IMR-90 (cell line): ENCODE measurements at regions not wholly inside any gene's neighbourhood (a gene's known extent, or its start where the extent isn't known, plus 50 kb on each side); places are given as distances from the start of the nearest gene placed in this dataset.

Source experiments
- ATAC-seq: fragments of 200-7000 bp; cut with Tn5 transposase; 2 replicates; pipeline ENCODE4 v1.9.1; 2020; ENCODE audit warnings: low read depth, mild to moderate bottlenecking, moderate library complexity
- BruUV-seq: library from RNA; stranded (reverse); fragments of 400-500 nt; replicated peaks from 2 replicates; lab custom pipeline; 2021; lab: Mats Ljungman, UMichigan
- CTCF ChIA-PET: fragments of 300-600 bp; formaldehyde crosslinking; extraction: SDS; loops from one replicate; lab custom pipeline; 2021; ENCODE audit warnings: antibody characterized with exemption; lab: Yijun Ruan, JAX
- POLR2A ChIA-PET: fragments of 300-600 bp; sonication (Branson Sonifier 250); formaldehyde crosslinking; loops from one replicate; lab custom pipeline; 2022; ENCODE audit warnings: antibody characterized with exemption; ENCODE audit not compliant: unreplicated experiment; lab: Charles Lee
- DNase-seq: peaks from one replicate; pipeline ENCODE4 v3.0.0; 2013
- H2AFZ ChIP-seq: replicated peaks from 2 replicates; pipeline ENCODE3; 2013; ENCODE audit warnings: low read length, mild to moderate bottlenecking; ENCODE audit not compliant: poor library complexity
- H2AK5ac ChIP-seq: 2 replicates; pipeline ENCODE4 v1.6.1; 2013; ENCODE audit warnings: low read depth, low read length, inconsistent platforms
- H2AK9ac ChIP-seq: replicated peaks from 2 replicates; pipeline ENCODE3; 2013; ENCODE audit warnings: mild to moderate bottlenecking, low read depth, low read length, moderate library complexity; ENCODE audit not compliant: poor library complexity
- H2BK120ac ChIP-seq: 2 replicates; pipeline ENCODE4 v1.6.1; 2013; ENCODE audit warnings: low read depth, low read length, inconsistent platforms
- H2BK15ac ChIP-seq: 3 replicates; pipeline ENCODE4 v1.6.1; 2013; ENCODE audit warnings: low read depth, low read length, inconsistent platforms
- H2BK20ac ChIP-seq: 2 replicates; pipeline ENCODE4 v1.6.1; 2013; ENCODE audit warnings: low read depth, mild to moderate bottlenecking, inconsistent platforms, low read length, moderate library complexity
- H2BK5ac ChIP-seq: 2 replicates; pipeline ENCODE4 v1.6.1; 2013; ENCODE audit warnings: mild to moderate bottlenecking, low read depth, low read length, inconsistent platforms; ENCODE audit not compliant: poor library complexity, severe bottlenecking
- H3K14ac ChIP-seq: replicated peaks from 2 replicates; pipeline ENCODE4 v1.6.1; 2013; ENCODE audit warnings: low read depth, low read length, inconsistent platforms
- H3K18ac ChIP-seq: 2 replicates; pipeline ENCODE4 v1.6.1; 2013; ENCODE audit warnings: low read depth, low read length, control low read depth
- H3K23ac ChIP-seq: 2 replicates; pipeline ENCODE4 v1.6.1; 2013; ENCODE audit warnings: low read depth, low read length, inconsistent platforms
- H3K27ac ChIP-seq: 2 replicates; pipeline ENCODE4 v1.5.1; 2013; ENCODE audit warnings: mild to moderate bottlenecking, control low read depth, low read length; ENCODE audit not compliant: insufficient read depth
- H3K27me3 ChIP-seq: 2 replicates; pipeline ENCODE4 v1.6.1; 2013; ENCODE audit warnings: low read length; ENCODE audit not compliant: control insufficient read depth, insufficient read depth
- H3K36me3 ChIP-seq: 2 replicates; pipeline ENCODE4 v1.6.1; 2013; ENCODE audit warnings: low read length, mixed read lengths; ENCODE audit not compliant: control insufficient read depth, insufficient read depth
- H3K4ac ChIP-seq: 2 replicates; pipeline ENCODE4 v1.6.1; 2013; ENCODE audit warnings: low read depth, low read length, inconsistent platforms
- H3K4me1 ChIP-seq: 2 replicates; pipeline ENCODE4 v1.6.1; 2013; ENCODE audit warnings: low read length, mixed read lengths; ENCODE audit not compliant: control insufficient read depth, insufficient read depth
- H3K4me2 ChIP-seq: 2 replicates; pipeline ENCODE4 v1.6.1; 2013; ENCODE audit warnings: low read depth, mild to moderate bottlenecking, control low read depth, low read length, moderate library complexity
- H3K4me3 ChIP-seq: 2 replicates; pipeline ENCODE4 v1.5.1; 2013; ENCODE audit warnings: low read depth, mild to moderate bottlenecking, control low read depth, low read length, moderate library complexity; ENCODE audit not compliant: insufficient read depth
- H3K56ac ChIP-seq: 2 replicates; pipeline ENCODE4 v1.6.1; 2013; ENCODE audit warnings: low read length, inconsistent platforms; ENCODE audit not compliant: insufficient read depth; ENCODE audit errors: extremely low read depth
- H3K79me1 ChIP-seq, 2 experiments: 2 replicates each; pipeline ENCODE4 v1.6.1; 2013; ENCODE audit warnings: low read length in 2 of 2, inconsistent platforms in 1 of 2, low read depth in 1 of 2
- H3K9ac ChIP-seq: 2 replicates; pipeline ENCODE4 v1.6.1; 2013; ENCODE audit warnings: low read depth, low read length, control low read depth
- H3K9me1 ChIP-seq: 2 replicates; pipeline ENCODE4 v1.6.1; 2013; ENCODE audit warnings: low read length, inconsistent platforms; ENCODE audit not compliant: insufficient read depth
- H3K9me3 ChIP-seq: 2 replicates; pipeline ENCODE4 v1.6.1; 2013; ENCODE audit warnings: low read length; ENCODE audit not compliant: control insufficient read depth, insufficient read depth
- H4K20me1 ChIP-seq: 2 replicates; pipeline ENCODE4 v1.6.1; 2013; ENCODE audit warnings: low read length, inconsistent platforms; ENCODE audit not compliant: insufficient read depth
- H4K5ac ChIP-seq: 2 replicates; pipeline ENCODE4 v1.6.1; 2013; ENCODE audit warnings: mild to moderate bottlenecking, low read depth, low read length, control low read depth
- H4K8ac ChIP-seq, 2 experiments: 2 replicates each; pipeline ENCODE4 v1.6.1; 2013; ENCODE audit warnings: low read depth in 2 of 2, low read length in 2 of 2, control low read depth in 1 of 2, inconsistent platforms in 1 of 2
- H4K91ac ChIP-seq: 2 replicates; pipeline ENCODE4 v1.6.1; 2013; ENCODE audit warnings: low read depth, low read length, inconsistent platforms; ENCODE audit not compliant: insufficient read depth
- MAFK ChIP-seq: IDR thresholded peaks from 2 replicates; pipeline ENCODE4 v1.6.1; 2012; ENCODE audit warnings: low read depth, low read length, improper control_type of control experiment
- RCOR1 ChIP-seq: IDR thresholded peaks from 2 replicates; pipeline ENCODE4 v1.6.1; 2012; ENCODE audit warnings: mild to moderate bottlenecking, low read length, improper control_type of control experiment; ENCODE audit not compliant: insufficient replicate concordance
- WGBS, 2 experiments: methylation state at CpG; one replicate each; pipeline versions ENCODE4 v1.1.5 to v1.1.7; 2013; ENCODE audit warnings: missing lambda C conversion rate in 2 of 2; ENCODE audit not compliant: insufficient read length in 1 of 2; ENCODE audit errors: extremely low coverage in 2 of 2; 5-methylcytosine and 5-hydroxymethylcytosine counted together
- dilution Hi-C: fragments of 300-500 bp; cut with HindIII; formaldehyde crosslinking; loops from one replicate; pipeline ENCODE4 v1.14.3; 2018; ENCODE audit warnings: low sequenced_read_pairs; ENCODE audit not compliant: unreplicated experiment
- in situ Hi-C: fragments of 300-500 bp; cut with MboI; formaldehyde crosslinking; loops from 3 replicates; pipeline ENCODE4 v1.14.3; 2019; ENCODE audit warnings: low sequenced_read_pairs, inconsistent platforms, mixed read lengths
- intact Hi-C: fragments of 100-400 bp; cut with micrococcal nuclease; formaldehyde crosslinking; loops from 2 replicates; pipeline ENCODE4 v1.10.0; 2022

DNA sequence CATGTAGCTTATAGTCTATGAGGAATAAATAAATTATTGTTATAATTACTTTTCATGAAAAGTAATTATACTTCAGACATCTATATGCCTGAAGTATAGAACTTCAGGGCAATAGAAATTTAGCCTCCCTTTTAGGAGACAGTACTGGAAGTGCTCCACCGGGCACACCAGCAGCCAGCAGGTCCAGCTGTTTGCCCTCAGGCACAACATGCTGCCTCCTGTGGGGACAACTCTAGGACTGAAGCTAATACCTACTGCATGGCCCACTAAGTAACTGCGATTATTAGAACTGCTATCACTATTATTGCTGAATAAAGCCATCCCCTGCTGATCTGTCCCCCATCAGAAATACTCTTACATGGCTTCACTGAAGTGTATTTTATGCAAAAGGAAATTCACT lies 329.6 kb downstream of the MED10 start:
- CTCF ChIA-PET = no interaction called here
- in situ Hi-C loops = no loop called here

More for the DNA sequence above, 329.6 kb downstream of the MED10 start:
- POLR2A ChIA-PET = no interaction called here
- Histone ChIP-seq H3K4me1 (no peaks in the 10 kb centered on the region), H4K91ac (no peak overlapping the region), H2BK5ac (no peak overlapping the region), H3K36me3 (no peaks in the 10 kb centered on the region), H4K8ac (no peak overlapping the region), H3K27me3 (no peaks in the 10 kb centered on the region), H3K79me1 (no peaks in the 10 kb centered on the region), H3K27ac (no peak overlapping the region), H4K20me1 (no peaks in the 10 kb centered on the region), H3K18ac (no peak overlapping the region), H3K4me2 (no peak overlapping the region), H3K23ac (no peak overlapping the region), H3K9me1 (no peaks in the 10 kb centered on the region), H3K4ac (no peak overlapping the region), H2AK5ac (no peak overlapping the region), H3K56ac (no peak overlapping the region), H2AFZ (no peak overlapping the region), H3K9ac (no peak overlapping the region), H2AK9ac (no peak overlapping the region), H2BK15ac (no peak overlapping the region), H4K5ac (no peak overlapping the region), H3K9me3 (peaks cover 28% of the 10 kb centered on the region), H3K4me3 (no peak overlapping the region), H3K14ac (no peak overlapping the region), H2BK120ac (no peak overlapping the region), H2BK20ac (no peak overlapping the region)
- no peak for DNase-seq
- no peak for ATAC-seq
- no CpG with 5 or more reads among the region's 2 CpGs for WGBS, 2 experiments
- dilution Hi-C loops = no loop called here
- TF ChIP-seq RCOR1 (no peak), MAFK (no peak)
- no TSS peak for BruUV-seq
- intact Hi-C loops = no loop called here
